ENCODE measurements at regions not wholly inside any gene's neighbourhood (a gene's known extent, or its start where the extent isn't known, plus 50 kb on each side); places are given as distances from the start of the nearest gene placed in this dataset.
A peak's percentile ranks its signal among the peaks of the same experiment; 100 is the strongest.

- DNase-seq: no peak
- in situ Hi-C loops (cut with MboI): no loop called here
Measured at GRCh38 chr3:150278195-150278594, 129.9 kb upstream of the TSC22D2 start.

DNA sequence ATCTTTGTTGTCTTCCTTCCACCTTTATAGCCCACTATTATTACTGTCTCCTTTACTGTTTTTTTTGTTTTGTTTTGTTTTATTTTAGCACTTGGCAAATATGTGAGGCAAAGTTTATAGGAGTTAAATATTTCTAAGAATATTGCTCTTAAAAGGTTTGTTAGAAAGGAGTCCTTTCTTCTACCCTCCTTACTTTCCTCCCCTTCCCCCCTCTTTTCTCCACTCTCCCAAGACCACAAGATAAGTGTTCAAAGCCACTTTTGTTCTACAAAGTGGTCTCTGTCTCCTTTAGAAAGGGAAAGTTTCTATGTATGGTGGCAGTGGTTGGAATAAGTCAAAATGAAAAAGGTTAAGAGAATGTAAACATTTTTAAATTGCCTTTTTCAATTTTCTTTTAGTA, 130.7 kb upstream of the TSC22D2 start:
- no peak overlapping the region for H3K4me3 ChIP-seq
- in situ Hi-C loops (cut with MboI): no loop called here
- no peak overlapping the region for H3K27ac ChIP-seq
- no peak for DNase-seq
- no peaks in the 10 kb centered on the region for H3K9me3 ChIP-seq (ENCODE audit: low read depth)
- H3F3A ChIP-seq (ENCODE audit: insufficient read depth): no peaks in the 10 kb centered on the region
- no peaks in the 10 kb centered on the region for H3K9me2 ChIP-seq (ENCODE audit: insufficient read depth)
- no peaks in the 10 kb centered on the region for H3K36me3 ChIP-seq (ENCODE audit: low read depth)
- no peaks in the 10 kb centered on the region for H4K20me1 ChIP-seq (ENCODE audit: insufficient read depth)
- H3K4me2 ChIP-seq (ENCODE audit: unreplicated experiment): no peak overlapping the region
- no peak overlapping the region for H3K9ac ChIP-seq
- TF ChIP-seq EZH2phosphoT487 (IDR thresholded peaks at IDR 0.05; ENCODE audit: insufficient read depth, low read depth) (no peak), EZH2 (IDR thresholded peaks at IDR 0.05; ENCODE audit: insufficient read depth, poor library complexity, severe bottlenecking) (no peak)
- no peaks in the 10 kb centered on the region for H3K79me2 ChIP-seq (ENCODE audit: insufficient read depth)
- H2AFZ ChIP-seq: no peak overlapping the region
- peaks cover 12% of the 10 kb centered on the region for H3K4me1 ChIP-seq (ENCODE audit: insufficient read depth)
- no peaks in the 10 kb centered on the region for H3K27me3 ChIP-seq (replicated peaks; ENCODE audit: insufficient read depth)

More at GRCh38 chr3:150278195-150278594, 129.9 kb upstream of the TSC22D2 start:
- Histone ChIP-seq H3K27ac (no peak overlapping the region), H3F3A (ENCODE audit: insufficient read depth) (no peaks in the 10 kb centered on the region), H3K9me2 (ENCODE audit: insufficient read depth) (no peaks in the 10 kb centered on the region), H3K4me2 (ENCODE audit: unreplicated experiment) (no peak overlapping the region), H3K4me3 (no peak overlapping the region), H3K9ac (no peak overlapping the region), H3K9me3 (ENCODE audit: low read depth) (no peaks in the 10 kb centered on the region), H4K20me1 (ENCODE audit: insufficient read depth) (no peaks in the 10 kb centered on the region), H3K27me3 (replicated peaks; ENCODE audit: insufficient read depth) (no peaks in the 10 kb centered on the region), H2AFZ (0 out of 2 replicates have a peak overlapping the region, but pooled peaks have one; percentile 16), H3K36me3 (ENCODE audit: low read depth) (no peaks in the 10 kb centered on the region), H3K79me2 (ENCODE audit: insufficient read depth) (no peaks in the 10 kb centered on the region), H3K4me1 (ENCODE audit: insufficient read depth) (peaks cover 12% of the 10 kb centered on the region)
- TF ChIP-seq EZH2 (IDR thresholded peaks at IDR 0.05; ENCODE audit: insufficient read depth, poor library complexity, severe bottlenecking) (no peak), EZH2phosphoT487 (IDR thresholded peaks at IDR 0.05; ENCODE audit: insufficient read depth, low read depth) (no peak)

GRCh38 chr3:150275941-150276340, 132.2 kb upstream of the TSC22D2 start:
- WGBS, 2 experiments (ENCODE audit: low coverage in 1 of 2, low lambda C conversion rate in 2 of 2, missing lambda C conversion rate in 2 of 2): 25 to 31% methylated on average over 3 of the region's 3 CpGs
- Histone ChIP-seq H3K9me3 (ENCODE audit: low read depth) (no peaks in the 10 kb centered on the region), H3K79me2 (ENCODE audit: insufficient read depth) (no peaks in the 10 kb centered on the region), H3F3A (ENCODE audit: insufficient read depth) (no peaks in the 10 kb centered on the region), H3K27ac (0 out of 2 replicates have a peak overlapping the region, but pooled peaks have one; percentile 0), H4K20me1 (ENCODE audit: insufficient read depth) (no peaks in the 10 kb centered on the region), H3K4me2 (ENCODE audit: unreplicated experiment) (peak overlapping the region; percentile 16), H3K4me3 (no peak overlapping the region), H3K9me2 (ENCODE audit: insufficient read depth) (no peaks in the 10 kb centered on the region), H3K36me3 (ENCODE audit: low read depth) (no peaks in the 10 kb centered on the region), H3K27me3 (replicated peaks; ENCODE audit: insufficient read depth) (no peaks in the 10 kb centered on the region), H3K9ac (no peak overlapping the region), H2AFZ (peak overlapping the region; percentile 5), H3K4me1 (ENCODE audit: insufficient read depth) (peaks cover 12% of the 10 kb centered on the region)
- peak; percentile 28 for DNase-seq
- TF ChIP-seq EZH2 (IDR thresholded peaks at IDR 0.05; ENCODE audit: insufficient read depth, poor library complexity, severe bottlenecking): no peak
- in situ Hi-C loops (cut with MboI): no loop called here

- Histone ChIP-seq H3K9me2 (ENCODE audit: insufficient read depth) (no peaks in the 10 kb centered on the region), H3K4me1 (ENCODE audit: insufficient read depth) (peaks cover 12% of the 10 kb centered on the region), H3F3A (ENCODE audit: insufficient read depth) (no peaks in the 10 kb centered on the region), H4K20me1 (ENCODE audit: insufficient read depth) (no peaks in the 10 kb centered on the region), H3K36me3 (ENCODE audit: low read depth) (no peaks in the 10 kb centered on the region), H3K27me3 (replicated peaks; ENCODE audit: insufficient read depth) (no peaks in the 10 kb centered on the region), H2AFZ (no peak overlapping the region), H3K9ac (no peak overlapping the region), H3K79me2 (ENCODE audit: insufficient read depth) (no peaks in the 10 kb centered on the region), H3K4me3 (no peak overlapping the region), H3K27ac (no peak overlapping the region), H3K4me2 (ENCODE audit: unreplicated experiment) (no peak overlapping the region), H3K9me3 (ENCODE audit: low read depth) (no peaks in the 10 kb centered on the region)
- WGBS, 2 experiments (ENCODE audit: low coverage in 1 of 2, low lambda C conversion rate in 2 of 2, missing lambda C conversion rate in 2 of 2): 81 to 86% methylated on average over 3 of the region's 3 CpGs
- no peak for DNase-seq
- no peak for TF ChIP-seq EZH2phosphoT487 (IDR thresholded peaks at IDR 0.05; ENCODE audit: insufficient read depth, low read depth)
- no peak for TF ChIP-seq EZH2 (IDR thresholded peaks at IDR 0.05; ENCODE audit: insufficient read depth, poor library complexity, severe bottlenecking)
- in situ Hi-C loops (cut with MboI): no loop called here
Measured at GRCh38 chr3:150274372-150274771, 133.7 kb upstream of the TSC22D2 start.

- Histone ChIP-seq H3K9me3 (ENCODE audit: low read depth) (no peaks in the 10 kb centered on the region), H3K9me2 (ENCODE audit: insufficient read depth) (no peaks in the 10 kb centered on the region), H3K9ac (no peak overlapping the region), H3K4me3 (no peak overlapping the region), H4K20me1 (ENCODE audit: insufficient read depth) (no peaks in the 10 kb centered on the region), H3K36me3 (ENCODE audit: low read depth) (no peaks in the 10 kb centered on the region), H3K27me3 (replicated peaks; ENCODE audit: insufficient read depth) (no peaks in the 10 kb centered on the region), H3K79me2 (ENCODE audit: insufficient read depth) (no peaks in the 10 kb centered on the region), H3F3A (ENCODE audit: insufficient read depth) (no peaks in the 10 kb centered on the region), H3K4me2 (ENCODE audit: unreplicated experiment) (no peak overlapping the region), H3K4me1 (ENCODE audit: insufficient read depth) (peaks cover 12% of the 10 kb centered on the region), H3K27ac (no peak overlapping the region), H2AFZ (no peak overlapping the region)
- WGBS, 2 experiments (ENCODE audit: low coverage in 1 of 2, low lambda C conversion rate in 2 of 2, missing lambda C conversion rate in 2 of 2): 52 to 57% methylated on average over 2 of the region's 2 CpGs
- in situ Hi-C loops (cut with MboI): no loop called here
- DNase-seq: no peak
- TF ChIP-seq EZH2phosphoT487 (IDR thresholded peaks at IDR 0.05; ENCODE audit: insufficient read depth, low read depth): no peak
- no peak for TF ChIP-seq EZH2 (IDR thresholded peaks at IDR 0.05; ENCODE audit: insufficient read depth, poor library complexity, severe bottlenecking)
Measured at GRCh38 chr3:150273396-150273795, 134.7 kb upstream of the TSC22D2 start.
